ENCODE measurements at regions not wholly inside any gene's neighbourhood (a gene's known extent, or its start where the extent isn't known, plus 50 kb on each side); places are given as distances from the start of the nearest gene placed in this dataset.

DNA sequence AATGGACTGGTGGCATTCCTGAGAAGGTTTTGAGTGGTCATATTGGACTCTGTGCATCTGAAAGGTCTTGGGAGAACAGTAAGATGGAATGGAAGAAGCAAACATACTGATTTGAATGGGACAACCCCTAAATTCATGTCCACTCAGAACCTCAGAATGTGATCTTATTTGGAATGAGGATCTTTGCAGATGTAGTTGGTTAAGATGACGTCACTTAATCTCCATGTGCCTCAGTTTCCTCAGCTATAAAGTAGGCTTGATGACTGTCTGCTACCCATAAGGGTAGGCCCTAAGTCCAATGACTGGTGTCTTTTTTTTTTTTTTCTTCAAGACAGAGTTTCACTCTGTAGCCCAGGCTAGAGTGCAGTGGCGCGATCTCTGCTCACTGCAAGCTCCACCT is 71.1 kb upstream of the SOX21 start:
- H3K36me3 Mint-ChIP-seq (ENCODE audit: low read depth), result peaks cover 6% of the 10 kb centered on the region; the same call in 2 of the 3 replicates
- peaks cover 6% of the 10 kb centered on the region; the same call in 1 of the 2 replicates for H3K4me1 ChIP-seq (ENCODE audit: insufficient read depth)

DNA sequence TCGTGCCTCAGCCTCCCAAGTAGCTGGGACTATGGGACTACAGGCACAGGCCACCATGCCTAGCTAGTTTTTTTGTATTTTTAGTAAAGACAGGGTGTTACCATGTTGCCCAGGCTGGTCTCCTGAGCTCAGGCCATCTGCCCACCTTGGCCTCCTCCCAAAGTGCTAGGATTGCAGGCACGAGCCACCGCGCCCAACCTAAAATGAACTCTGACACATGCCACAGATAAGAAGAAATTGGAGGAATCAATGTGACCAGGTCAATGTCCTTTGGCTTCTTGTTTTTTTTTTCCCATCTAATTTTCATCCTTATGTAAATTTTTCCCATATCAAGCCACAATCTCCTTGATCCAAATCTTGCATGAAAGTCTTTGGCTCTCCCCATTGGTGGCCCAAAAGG is 68.1 kb upstream of the SOX21 start:
- Histone ChIP-seq H3K4me2 (no peak overlapping the region), H3K4me3 (no peak overlapping the region), H3K27ac (ENCODE audit: low read depth) (no peak overlapping the region), H2AFZ (no peak overlapping the region), H3F3A (replicated peaks; ENCODE audit: low read depth) (no peaks in the 10 kb centered on the region), H3K9me2 (ENCODE audit: insufficient read depth) (0 out of 2 replicates have a peak, but pooled peaks cover 5% of the 10 kb centered on the region), H3K4me1 (ENCODE audit: insufficient read depth) (peaks cover 15% of the 10 kb centered on the region; the same call in 1 of the 2 replicates), H3K36me3 (ENCODE audit: insufficient read depth) (no peaks in the 10 kb centered on the region; the same call in 1 of the 2 replicates), H4K20me1 (replicated peaks; ENCODE audit: insufficient read depth) (no peaks in the 10 kb centered on the region), H3K27me3 (ENCODE audit: insufficient read depth) (no peaks in the 10 kb centered on the region), H3K79me2 (replicated peaks; ENCODE audit: insufficient read depth) (no peaks in the 10 kb centered on the region)
- peaks cover 7% of the 10 kb centered on the region for H3K27me3 Mint-ChIP-seq (ENCODE audit: insufficient read depth, low read depth, poor library complexity)
- H3K36me3 Mint-ChIP-seq (ENCODE audit: low read depth), result peaks cover 6% of the 10 kb centered on the region; the same call in 2 of the 3 replicates
- H3K4me3 Mint-ChIP-seq, result no peak overlapping the region
- H3K27ac Mint-ChIP-seq, result no peak overlapping the region
- ATAC-seq (no peak), DNase-seq (ENCODE audit: low spot score) (no peak)
- H3K4me1 Mint-ChIP-seq, result peaks cover 14% of the 10 kb centered on the region; the same call in 2 of the 3 replicates
- peaks cover 17% of the 10 kb centered on the region; the same call in 2 of the 3 replicates for H3K9me3 Mint-ChIP-seq
- no peak for TF ChIP-seq ZNF114 (CRISPR knock-in tag; IDR thresholded peaks at IDR 0.05)
- TF ChIP-seq, protein P1, sequence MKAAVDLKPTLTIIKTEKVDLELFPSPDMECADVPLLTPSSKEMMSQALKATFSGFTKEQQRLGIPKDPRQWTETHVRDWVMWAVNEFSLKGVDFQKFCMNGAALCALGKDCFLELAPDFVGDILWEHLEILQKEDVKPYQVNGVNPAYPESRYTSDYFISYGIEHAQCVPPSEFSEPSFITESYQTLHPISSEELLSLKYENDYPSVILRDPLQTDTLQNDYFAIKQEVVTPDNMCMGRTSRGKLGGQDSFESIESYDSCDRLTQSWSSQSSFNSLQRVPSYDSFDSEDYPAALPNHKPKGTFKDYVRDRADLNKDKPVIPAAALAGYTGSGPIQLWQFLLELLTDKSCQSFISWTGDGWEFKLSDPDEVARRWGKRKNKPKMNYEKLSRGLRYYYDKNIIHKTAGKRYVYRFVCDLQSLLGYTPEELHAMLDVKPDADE (IDR thresholded peaks at IDR 0.05), result no peak
- TF ChIP-seq, protein P2, sequence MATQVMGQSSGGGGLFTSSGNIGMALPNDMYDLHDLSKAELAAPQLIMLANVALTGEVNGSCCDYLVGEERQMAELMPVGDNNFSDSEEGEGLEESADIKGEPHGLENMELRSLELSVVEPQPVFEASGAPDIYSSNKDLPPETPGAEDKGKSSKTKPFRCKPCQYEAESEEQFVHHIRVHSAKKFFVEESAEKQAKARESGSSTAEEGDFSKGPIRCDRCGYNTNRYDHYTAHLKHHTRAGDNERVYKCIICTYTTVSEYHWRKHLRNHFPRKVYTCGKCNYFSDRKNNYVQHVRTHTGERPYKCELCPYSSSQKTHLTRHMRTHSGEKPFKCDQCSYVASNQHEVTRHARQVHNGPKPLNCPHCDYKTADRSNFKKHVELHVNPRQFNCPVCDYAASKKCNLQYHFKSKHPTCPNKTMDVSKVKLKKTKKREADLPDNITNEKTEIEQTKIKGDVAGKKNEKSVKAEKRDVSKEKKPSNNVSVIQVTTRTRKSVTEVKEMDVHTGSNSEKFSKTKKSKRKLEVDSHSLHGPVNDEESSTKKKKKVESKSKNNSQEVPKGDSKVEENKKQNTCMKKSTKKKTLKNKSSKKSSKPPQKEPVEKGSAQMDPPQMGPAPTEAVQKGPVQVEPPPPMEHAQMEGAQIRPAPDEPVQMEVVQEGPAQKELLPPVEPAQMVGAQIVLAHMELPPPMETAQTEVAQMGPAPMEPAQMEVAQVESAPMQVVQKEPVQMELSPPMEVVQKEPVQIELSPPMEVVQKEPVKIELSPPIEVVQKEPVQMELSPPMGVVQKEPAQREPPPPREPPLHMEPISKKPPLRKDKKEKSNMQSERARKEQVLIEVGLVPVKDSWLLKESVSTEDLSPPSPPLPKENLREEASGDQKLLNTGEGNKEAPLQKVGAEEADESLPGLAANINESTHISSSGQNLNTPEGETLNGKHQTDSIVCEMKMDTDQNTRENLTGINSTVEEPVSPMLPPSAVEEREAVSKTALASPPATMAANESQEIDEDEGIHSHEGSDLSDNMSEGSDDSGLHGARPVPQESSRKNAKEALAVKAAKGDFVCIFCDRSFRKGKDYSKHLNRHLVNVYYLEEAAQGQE (IDR thresholded peaks at IDR 0.05; ENCODE audit: unreplicated experiment), result no peak
- TF ChIP-seq, protein P3, sequence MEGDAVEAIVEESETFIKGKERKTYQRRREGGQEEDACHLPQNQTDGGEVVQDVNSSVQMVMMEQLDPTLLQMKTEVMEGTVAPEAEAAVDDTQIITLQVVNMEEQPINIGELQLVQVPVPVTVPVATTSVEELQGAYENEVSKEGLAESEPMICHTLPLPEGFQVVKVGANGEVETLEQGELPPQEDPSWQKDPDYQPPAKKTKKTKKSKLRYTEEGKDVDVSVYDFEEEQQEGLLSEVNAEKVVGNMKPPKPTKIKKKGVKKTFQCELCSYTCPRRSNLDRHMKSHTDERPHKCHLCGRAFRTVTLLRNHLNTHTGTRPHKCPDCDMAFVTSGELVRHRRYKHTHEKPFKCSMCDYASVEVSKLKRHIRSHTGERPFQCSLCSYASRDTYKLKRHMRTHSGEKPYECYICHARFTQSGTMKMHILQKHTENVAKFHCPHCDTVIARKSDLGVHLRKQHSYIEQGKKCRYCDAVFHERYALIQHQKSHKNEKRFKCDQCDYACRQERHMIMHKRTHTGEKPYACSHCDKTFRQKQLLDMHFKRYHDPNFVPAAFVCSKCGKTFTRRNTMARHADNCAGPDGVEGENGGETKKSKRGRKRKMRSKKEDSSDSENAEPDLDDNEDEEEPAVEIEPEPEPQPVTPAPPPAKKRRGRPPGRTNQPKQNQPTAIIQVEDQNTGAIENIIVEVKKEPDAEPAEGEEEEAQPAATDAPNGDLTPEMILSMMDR (conservative IDR thresholded peaks at IDR 0.05; ENCODE audit: low read depth in 2 of 2), result no peak
- no peak for TF ChIP-seq POLR2AphosphoS5 (IDR thresholded peaks at IDR 0.05; ENCODE audit: low read depth)
- TF ChIP-seq STAT1 (IDR thresholded peaks at IDR 0.05; ENCODE audit: unreplicated experiment), result no peak
- no peak for TF ChIP-seq CREB1 (CRISPR knock-in tag; IDR thresholded peaks at IDR 0.05; ENCODE audit: low read depth)

More for the DNA sequence above, 71.1 kb upstream of the SOX21 start:
- Histone ChIP-seq H3K4me2 (no peak overlapping the region), H3F3A (replicated peaks; ENCODE audit: low read depth) (no peaks in the 10 kb centered on the region), H3K4me3 (no peak overlapping the region), H4K20me1 (replicated peaks; ENCODE audit: insufficient read depth) (no peaks in the 10 kb centered on the region), H3K79me2 (replicated peaks; ENCODE audit: insufficient read depth) (no peaks in the 10 kb centered on the region), H3K9me2 (ENCODE audit: insufficient read depth) (0 out of 2 replicates have a peak, but pooled peaks cover 5% of the 10 kb centered on the region), H3K27me3 (ENCODE audit: insufficient read depth) (no peaks in the 10 kb centered on the region), H3K27ac (ENCODE audit: low read depth) (no peak overlapping the region), H3K36me3 (ENCODE audit: insufficient read depth) (no peaks in the 10 kb centered on the region; the same call in 1 of the 2 replicates), H2AFZ (no peak overlapping the region; the same call in 1 of the 2 replicates)
- Mint-ChIP-seq H3K4me3 (no peak overlapping the region), H3K27ac (no peak overlapping the region), H3K4me1 (peaks cover 9% of the 10 kb centered on the region; the same call in 2 of the 3 replicates), H3K27me3 (ENCODE audit: insufficient read depth, low read depth, poor library complexity) (peaks cover 7% of the 10 kb centered on the region), H3K9me3 (peaks cover 17% of the 10 kb centered on the region; the same call in 2 of the 3 replicates)
- DNase-seq (ENCODE audit: low spot score) (no peak), ATAC-seq (no peak)
- TF ChIP-seq POLR2AphosphoS5 (IDR thresholded peaks at IDR 0.05; ENCODE audit: low read depth), result no peak
- no peak for TF ChIP-seq EZH2 (IDR thresholded peaks at IDR 0.05; ENCODE audit: low read depth, unreplicated experiment)
- no peak for TF ChIP-seq ZNF331 (CRISPR knock-in tag; IDR thresholded peaks at IDR 0.05; ENCODE audit: low read depth)
- no peak for TF ChIP-seq STAT1 (IDR thresholded peaks at IDR 0.05; ENCODE audit: unreplicated experiment)
- no peak for TF ChIP-seq NANOG (IDR thresholded peaks at IDR 0.05; ENCODE audit: borderline replicate concordance)
- TF ChIP-seq, protein P3 (conservative IDR thresholded peaks at IDR 0.05; ENCODE audit: low read depth in 2 of 2), result no peak
- TF ChIP-seq ZNF114 (CRISPR knock-in tag; IDR thresholded peaks at IDR 0.05), result no peak
- TF ChIP-seq, protein P1 (IDR thresholded peaks at IDR 0.05), result no peak
